GM18951 (cell line): ENCODE measurements at regions not wholly inside any gene's neighbourhood (a gene's known extent, or its start where the extent isn't known, plus 50 kb on each side); places are given as distances from the start of the nearest gene placed in this dataset.
"Not testable (repeated sequence)": the region's sequence is repeated elsewhere in the genome, so short reads cannot be mapped to it uniquely, and the experiment has no call there.

ENCODE experiments used
- POLR2A ChIP-seq: IDR thresholded peaks from 4 replicates; pipeline ENCODE4 v1.6.1; 2011; ENCODE audit warnings: mild to moderate bottlenecking; ENCODE audit not compliant: insufficient read length, insufficient read depth; ENCODE audit errors: extremely low read depth
- in situ Hi-C: fragments of 300-500 bp; cut with MboI; formaldehyde crosslinking; loops from one replicate; pipeline ENCODE4 v1.12.0; 2022; ENCODE audit warnings: low sequenced_read_pairs, mixed read lengths, inconsistent platforms; ENCODE audit not compliant: unreplicated experiment

DNA sequence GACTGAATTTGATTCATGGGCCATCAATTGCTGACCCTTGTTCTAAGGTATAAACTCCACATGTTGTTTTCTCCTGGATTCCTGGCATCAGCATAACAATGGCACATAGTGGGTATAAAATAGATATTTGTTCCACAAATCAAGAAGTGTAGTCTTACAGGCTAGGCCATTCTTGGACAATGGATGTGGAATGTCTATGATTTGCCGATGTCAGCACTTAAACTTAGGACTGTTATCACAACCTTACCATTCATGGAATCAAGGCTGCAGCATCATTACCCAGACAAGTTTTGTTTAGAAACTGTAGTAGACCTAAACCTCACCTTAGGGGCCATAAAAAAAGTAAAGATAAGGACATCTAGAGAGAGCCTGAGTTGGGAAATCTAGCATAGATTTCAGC lies 680.0 kb downstream of the BRINP1 start:
- no peak for TF ChIP-seq POLR2A
- in situ Hi-C loops: no loop called here

DNA sequence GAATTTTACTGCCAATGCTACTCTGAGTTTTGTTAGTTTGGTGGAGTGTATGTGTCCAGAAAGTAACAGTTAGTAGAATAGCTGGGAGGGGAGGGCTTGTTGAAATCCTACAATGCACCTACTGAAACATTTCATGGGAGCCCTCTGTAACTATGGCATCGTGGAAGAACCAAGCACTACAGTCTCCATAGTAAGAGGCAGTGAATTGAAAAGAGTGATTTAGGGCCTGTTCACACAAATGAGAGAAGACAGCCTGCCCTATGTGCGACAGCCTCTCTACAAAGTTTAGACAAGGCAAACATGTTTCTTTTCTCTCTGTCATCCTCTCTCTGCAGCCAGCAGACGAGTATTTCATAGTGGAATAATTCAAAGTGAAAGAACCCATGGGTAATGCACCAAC lies 676.6 kb downstream of the BRINP1 start:
- in situ Hi-C loops: no loop called here
- TF ChIP-seq POLR2A: no peak

DNA sequence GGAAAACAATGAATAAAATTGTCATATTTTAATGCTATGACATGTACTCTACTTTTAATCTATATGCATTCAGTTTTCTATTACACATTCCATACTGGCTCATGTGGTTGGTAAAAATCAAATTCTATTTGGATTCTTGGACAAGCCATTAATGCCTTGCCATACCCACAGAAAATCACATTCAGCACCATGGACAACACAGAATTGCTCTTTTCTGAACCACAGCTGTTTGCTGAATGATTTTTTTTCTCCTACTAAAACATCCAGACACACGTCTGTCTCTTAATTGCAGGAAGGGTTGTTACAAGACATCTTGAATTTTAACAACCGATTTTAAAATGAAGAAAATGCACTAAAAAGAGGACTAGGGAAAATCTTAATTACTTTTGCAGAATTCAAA lies 675.6 kb downstream of the BRINP1 start:
- no peak for TF ChIP-seq POLR2A
- in situ Hi-C loops: no loop called here

DNA sequence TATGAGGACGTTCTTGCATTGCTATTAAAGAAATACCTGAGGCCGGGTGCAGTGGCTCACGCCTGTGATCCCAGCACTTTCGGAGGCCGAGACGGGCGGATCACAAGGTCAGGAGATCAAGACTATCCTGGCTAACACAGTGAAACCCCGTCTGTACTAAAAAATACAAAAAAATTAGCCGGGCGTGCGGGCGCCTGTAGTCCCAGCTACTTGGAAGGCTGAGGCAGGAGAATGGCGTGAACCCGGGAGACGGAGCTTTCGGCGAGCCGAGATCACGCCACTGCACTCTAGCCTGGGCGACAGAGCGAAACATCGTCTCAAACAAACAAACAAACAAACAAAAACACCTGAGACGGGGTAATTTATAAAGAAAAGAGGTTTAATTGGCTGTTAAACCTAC lies 674.0 kb downstream of the BRINP1 start:
- in situ Hi-C loops: not testable (repeated sequence)

DNA sequence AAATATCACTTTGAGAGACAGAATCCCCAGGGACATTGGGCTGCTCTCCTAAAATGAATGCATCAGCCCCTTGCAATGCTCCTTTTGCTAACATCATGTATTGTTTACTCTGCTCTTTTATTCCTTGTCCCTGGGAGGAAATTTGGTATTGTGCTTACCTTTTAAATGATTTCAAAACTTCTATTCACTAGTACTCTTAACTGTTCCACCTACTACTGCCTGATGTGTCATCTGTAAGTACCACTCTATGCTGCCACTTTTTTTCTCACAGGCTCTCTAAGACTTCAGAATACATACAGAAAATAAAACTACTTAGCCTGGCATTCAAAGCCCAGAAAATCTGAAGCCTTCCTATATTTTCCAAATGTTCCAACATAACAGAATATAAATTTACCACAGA lies 667.2 kb downstream of the BRINP1 start:
- in situ Hi-C loops: no loop called here
- TF ChIP-seq POLR2A: no peak

DNA sequence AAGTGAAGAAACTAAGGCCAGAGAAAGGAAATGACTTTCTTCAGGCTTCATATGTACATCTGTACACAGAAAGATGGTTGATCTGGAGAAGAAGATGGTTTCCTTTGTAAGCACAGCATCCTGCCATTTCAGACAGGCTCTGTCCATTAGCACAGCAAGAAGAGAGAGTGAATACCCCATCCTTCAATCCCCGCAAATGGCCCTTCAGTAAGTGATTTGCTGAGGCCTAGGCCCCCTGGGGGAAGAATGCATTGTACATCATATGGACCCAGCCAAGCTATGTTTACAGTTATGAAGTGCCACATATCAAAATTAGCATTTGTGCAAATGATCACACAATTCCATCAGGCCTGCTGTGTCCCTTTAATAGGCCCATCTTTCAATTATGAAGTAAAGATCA lies 657.4 kb downstream of the BRINP1 start:
- in situ Hi-C loops: no loop called here

DNA sequence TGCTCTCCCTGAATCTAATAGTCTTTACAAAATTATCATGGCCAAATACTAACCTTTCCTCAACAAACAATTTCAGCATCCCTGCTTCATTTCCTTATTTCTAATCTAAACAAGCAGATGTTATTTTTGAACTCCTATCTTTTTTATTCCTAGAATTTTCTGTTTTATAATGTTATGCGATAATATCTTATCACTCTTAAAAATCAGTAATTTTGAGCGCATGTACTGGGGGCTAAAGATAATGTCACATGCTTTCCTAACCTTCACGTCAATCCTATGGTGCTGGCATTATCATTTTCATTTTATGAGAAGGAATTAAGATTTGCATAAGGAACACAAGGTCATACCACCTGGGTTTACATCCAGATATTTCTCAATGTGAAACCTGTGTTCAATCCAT lies 648.0 kb downstream of the BRINP1 start:
- in situ Hi-C loops: no loop called here
- TF ChIP-seq POLR2A: no peak

More for the DNA sequence above, 657.4 kb downstream of the BRINP1 start:
- no peak for TF ChIP-seq POLR2A

DNA sequence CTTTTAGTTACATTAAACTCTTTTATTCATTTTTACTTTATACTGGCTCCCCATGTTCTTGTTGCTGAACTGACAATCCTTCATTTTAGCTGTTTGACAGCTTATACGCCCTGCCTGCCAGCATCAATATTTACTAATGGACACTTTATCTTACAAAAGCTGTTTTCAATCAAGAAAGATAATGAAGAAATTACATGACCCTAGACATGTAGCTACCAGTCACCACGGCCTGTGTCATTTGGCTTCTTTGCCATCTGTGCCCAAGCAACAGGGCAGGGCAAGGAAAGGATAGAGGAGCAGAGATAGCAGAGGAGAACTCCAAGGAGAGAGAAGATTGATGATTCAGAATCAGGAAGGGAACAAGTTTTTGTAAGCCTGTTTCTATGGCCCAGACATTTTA lies 647.3 kb downstream of the BRINP1 start:
- in situ Hi-C loops: no loop called here
- TF ChIP-seq POLR2A: no peak

DNA sequence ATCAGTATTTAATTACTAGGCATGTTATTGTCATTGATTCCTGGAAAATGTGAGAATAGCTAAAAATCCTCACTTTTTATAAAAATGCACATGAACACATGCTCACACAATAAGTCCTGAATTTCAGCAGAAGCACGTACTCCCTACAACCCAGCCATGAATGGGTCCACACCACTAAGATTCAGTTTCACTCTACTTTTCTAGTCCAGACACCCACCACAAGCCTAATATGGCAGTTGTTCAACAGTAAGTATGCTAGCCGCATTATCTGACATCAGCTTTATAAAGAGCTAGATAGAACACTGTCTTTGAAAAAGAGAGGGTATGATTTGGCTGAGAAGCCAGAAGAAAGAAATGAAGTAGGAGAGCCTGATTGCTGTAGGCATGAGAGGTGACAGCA lies 639.3 kb downstream of the BRINP1 start:
- TF ChIP-seq POLR2A: no peak
- in situ Hi-C loops: no loop called here

DNA sequence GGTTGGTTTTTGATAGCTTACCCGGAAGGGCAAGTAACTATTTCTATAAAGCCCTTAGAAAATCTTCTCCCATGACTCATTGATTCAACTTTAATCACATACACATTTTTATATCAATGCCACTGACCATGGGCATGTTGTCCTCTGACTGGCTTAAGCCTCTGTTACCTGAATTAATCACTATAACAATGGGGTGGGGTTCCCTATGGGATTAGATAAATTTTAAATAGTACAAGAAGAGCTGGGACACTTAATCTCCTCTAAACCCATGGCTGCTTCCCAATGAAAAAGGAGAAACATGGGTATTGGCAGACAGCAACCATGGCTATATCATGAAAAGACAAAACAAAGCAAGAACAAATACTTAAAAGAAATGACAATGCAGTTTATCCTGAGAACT lies 636.2 kb downstream of the BRINP1 start:
- in situ Hi-C loops: no loop called here
- TF ChIP-seq POLR2A: no peak

DNA sequence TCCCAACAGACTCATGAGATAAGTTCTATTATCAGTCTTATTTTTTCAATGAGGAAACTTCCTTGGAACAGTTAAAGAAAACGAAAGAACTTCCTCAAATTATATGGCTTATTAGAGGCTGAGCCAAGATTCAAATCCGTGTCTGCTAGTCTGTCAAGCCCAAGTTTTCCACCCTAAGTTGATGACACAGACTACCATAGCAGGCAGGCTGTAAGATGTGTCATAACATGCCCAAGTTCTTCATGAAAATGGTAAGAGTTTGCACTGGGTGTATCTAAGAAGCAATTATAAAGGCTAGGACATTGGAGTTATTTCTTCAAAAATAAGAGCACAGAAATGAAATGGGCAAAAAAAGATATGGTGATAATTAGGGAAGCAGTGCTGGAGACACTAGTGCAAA lies 634.5 kb downstream of the BRINP1 start:
- no peak for TF ChIP-seq POLR2A
- in situ Hi-C loops: no loop called here

DNA sequence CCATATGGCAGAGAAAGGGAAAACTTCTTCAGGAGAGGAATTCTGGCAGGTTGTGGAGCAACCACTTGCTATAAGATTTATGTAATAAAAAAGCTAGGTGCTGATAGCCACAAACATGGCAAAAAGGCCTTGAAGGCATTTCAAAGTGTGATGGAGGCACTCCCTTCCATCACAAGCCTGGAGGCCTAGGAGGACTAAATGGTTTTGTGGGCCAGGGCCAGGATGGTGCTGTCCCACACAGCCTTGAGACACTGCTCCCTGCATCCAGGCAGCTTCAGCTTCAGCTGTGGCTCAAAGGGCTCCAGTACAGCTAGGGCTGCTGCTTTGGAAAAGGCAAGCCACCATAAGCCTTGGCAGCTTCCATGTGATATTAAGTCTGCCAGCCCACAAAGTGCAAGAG lies 632.8 kb downstream of the BRINP1 start:
- TF ChIP-seq POLR2A: no peak
- in situ Hi-C loops: no loop called here

DNA sequence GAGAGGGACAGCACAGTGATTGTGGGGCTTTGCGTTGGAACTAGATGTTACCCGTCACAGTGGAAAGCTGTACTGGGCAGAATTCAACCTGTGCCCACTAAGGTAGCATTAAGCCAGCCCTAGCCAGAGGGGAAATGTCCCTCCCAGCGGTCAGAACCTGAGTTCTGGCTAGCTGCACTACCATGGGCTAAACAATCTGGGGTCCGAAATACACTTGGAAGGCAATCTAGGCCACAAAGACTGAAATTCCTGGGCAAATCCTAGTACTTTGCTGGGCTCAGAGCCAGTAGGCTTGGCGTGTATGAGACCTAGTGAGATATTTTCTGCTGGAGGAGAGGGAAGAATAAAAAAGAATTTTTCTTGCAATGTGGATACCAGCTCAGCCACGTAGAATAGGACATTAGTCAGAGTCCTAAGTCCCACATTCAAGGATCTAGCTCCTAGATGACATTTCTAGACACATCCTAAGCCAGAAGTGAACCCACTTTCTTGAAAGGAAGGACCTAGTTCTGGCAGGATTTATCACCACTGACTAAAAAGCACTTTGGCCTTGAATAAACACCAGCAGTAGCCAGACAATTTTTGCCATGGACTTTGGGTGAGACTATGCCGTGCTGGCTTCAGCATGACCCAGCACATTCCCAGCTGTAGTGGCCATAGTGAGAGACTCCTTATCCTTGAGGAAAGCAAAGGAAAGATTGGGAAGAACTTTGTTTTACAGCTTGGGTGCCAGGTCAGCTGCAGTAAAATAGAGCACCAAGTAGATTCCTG lies 618.0 kb downstream of the BRINP1 start:
- TF ChIP-seq POLR2A: no peak
- in situ Hi-C loops: no loop called here

DNA sequence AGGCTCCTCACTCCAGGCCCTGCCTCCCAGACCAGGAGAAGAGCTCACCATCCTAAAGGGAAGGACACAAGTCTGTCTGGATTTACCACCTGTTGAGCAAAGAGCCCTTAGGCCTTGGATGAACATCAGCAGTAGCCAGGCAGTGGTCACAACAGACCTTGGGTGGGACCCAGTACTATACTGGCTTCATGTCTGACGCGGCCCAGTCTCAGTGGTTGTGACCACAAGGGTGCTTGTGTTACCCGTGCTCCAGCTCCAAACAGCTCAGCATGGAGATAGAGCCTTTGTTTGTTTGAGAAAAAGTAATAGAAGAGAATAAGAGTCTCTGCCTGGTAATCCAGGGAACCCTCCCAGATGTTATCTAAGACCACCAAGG lies 617.4 kb downstream of the BRINP1 start:
- no peak for TF ChIP-seq POLR2A
- in situ Hi-C loops: no loop called here
